Naive thymus-derived CD8-positive, alpha-beta T cell (primary cell): ENCODE measurements at regions not wholly inside any gene's neighbourhood (a gene's known extent, or its start where the extent isn't known, plus 50 kb on each side); places are given as distances from the start of the nearest gene placed in this dataset.

ENCODE experiments used
- ATAC-seq, 2 donors: fragments of 150-1000 bp; cut with Tn5 transposase in 1 of 2; sonication (Bioruptor Pico), chemical (Tn5 transposase) in 1 of 2; 1 replicate in 1 of 2; 2 replicates in 1 of 2; pipeline ENCODE4 v1.10.0; 2021; ENCODE audit warnings: mild to moderate bottlenecking in 2 of 2, moderate library complexity in 2 of 2
- POLR2A ChIA-PET: fragments of 350-600 bp; sonication (Branson Sonifier 250); formaldehyde crosslinking; loops from one replicate; lab custom pipeline; 2021; ENCODE audit warnings: antibody characterized with exemption; lab: Charles Lee
- DNase-seq, 10 donors: peaks; one replicate each; pipeline versions ENCODE4 v3.0.0 to v3.0.0-alpha.2; 2020 to 2022
- H3K27ac Mint-ChIP-seq, 10 donors: one replicate each; pipeline ENCODE4 v1.8.0; 2020 to 2022; ENCODE audit warnings: mild to moderate bottlenecking in 10 of 10, mixed read lengths in 10 of 10, moderate library complexity in 4 of 10, inconsistent platforms in 1 of 10
- H3K27me3 Mint-ChIP-seq, 5 donors: one replicate each; pipeline ENCODE4 v1.8.0; 2021 to 2022; ENCODE audit warnings: mixed read lengths in 5 of 5
- H3K36me3 Mint-ChIP-seq, 3 donors: one replicate each; pipeline ENCODE4 v1.8.0; 2020 to 2022; ENCODE audit warnings: mixed read lengths in 3 of 3, mild to moderate bottlenecking in 2 of 3, inconsistent platforms in 1 of 3
- H3K4me1 Mint-ChIP-seq, 4 donors: one replicate each; pipeline ENCODE4 v1.8.0; 2021 to 2022; ENCODE audit warnings: mixed read lengths in 4 of 4
- H3K4me3 Mint-ChIP-seq, 10 donors: one replicate each; pipeline ENCODE4 v1.8.0; 2020 to 2022; ENCODE audit warnings: mild to moderate bottlenecking in 10 of 10, mixed read lengths in 10 of 10, moderate library complexity in 6 of 10, inconsistent platforms in 1 of 10
- H3K9me3 Mint-ChIP-seq, 9 donors: one replicate each; pipeline ENCODE4 v1.8.0; 2020 to 2022; ENCODE audit warnings: mixed read lengths in 9 of 9, mild to moderate bottlenecking in 3 of 9, inconsistent platforms in 1 of 9, moderate library complexity in 1 of 9

DNA sequence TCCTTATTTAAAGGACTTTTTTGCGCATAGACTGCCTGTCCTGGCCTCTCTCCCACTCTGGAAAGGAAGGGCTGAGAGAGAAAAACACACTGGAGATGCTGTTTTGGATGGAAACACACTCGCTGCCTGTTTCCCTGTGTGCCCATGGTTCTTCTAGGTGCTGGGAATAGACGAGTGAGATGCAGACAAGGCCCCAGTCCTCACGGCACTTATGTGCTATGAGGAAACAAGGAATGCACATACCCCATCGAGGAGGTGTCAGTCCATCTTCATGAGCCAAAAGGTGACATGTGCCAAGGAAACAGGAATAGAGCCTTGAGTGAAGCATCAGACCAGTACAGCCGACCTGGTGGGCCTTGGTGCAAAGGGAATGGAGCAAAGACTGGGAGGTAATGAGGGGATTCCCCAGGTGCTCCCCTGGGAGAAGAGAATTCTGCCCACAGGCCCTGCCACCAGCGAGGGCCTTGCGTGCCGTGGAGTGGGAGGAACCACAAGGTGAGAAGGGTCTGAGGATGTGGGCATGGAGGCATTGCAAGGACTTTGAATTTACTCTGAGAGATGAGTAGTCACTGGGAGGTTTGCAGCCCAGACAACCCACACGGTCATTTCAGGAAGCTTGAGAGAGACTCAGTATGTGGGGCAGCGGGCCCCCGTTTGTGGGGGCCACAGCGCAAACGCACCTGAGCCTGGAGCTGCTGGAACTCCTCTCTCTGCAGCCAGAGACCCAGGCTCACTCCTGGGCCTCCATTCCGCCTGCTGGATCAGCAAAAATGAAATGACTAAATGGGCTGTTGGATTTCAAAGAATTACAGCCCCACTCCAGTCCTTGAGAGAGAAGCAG lies 197.5 kb upstream of the COPS8 start:
- H3K27ac Mint-ChIP-seq: no peak overlapping the region
- no peak overlapping the region for H3K4me3 Mint-ChIP-seq
- no peaks in the 10 kb centered on the region for H3K9me3 Mint-ChIP-seq
- POLR2A ChIA-PET: no interaction called here
- DNase-seq (no peak), ATAC-seq (no peak)
- H3K36me3 Mint-ChIP-seq: no peaks in the 10 kb centered on the region
- H3K27me3 Mint-ChIP-seq: peaks cover 0 to 15% (median 7%) of the 10 kb centered on the region in 5 donors
- peaks cover 0 to 3% (median under 1%) of the 10 kb centered on the region in 4 donors for H3K4me1 Mint-ChIP-seq

DNA sequence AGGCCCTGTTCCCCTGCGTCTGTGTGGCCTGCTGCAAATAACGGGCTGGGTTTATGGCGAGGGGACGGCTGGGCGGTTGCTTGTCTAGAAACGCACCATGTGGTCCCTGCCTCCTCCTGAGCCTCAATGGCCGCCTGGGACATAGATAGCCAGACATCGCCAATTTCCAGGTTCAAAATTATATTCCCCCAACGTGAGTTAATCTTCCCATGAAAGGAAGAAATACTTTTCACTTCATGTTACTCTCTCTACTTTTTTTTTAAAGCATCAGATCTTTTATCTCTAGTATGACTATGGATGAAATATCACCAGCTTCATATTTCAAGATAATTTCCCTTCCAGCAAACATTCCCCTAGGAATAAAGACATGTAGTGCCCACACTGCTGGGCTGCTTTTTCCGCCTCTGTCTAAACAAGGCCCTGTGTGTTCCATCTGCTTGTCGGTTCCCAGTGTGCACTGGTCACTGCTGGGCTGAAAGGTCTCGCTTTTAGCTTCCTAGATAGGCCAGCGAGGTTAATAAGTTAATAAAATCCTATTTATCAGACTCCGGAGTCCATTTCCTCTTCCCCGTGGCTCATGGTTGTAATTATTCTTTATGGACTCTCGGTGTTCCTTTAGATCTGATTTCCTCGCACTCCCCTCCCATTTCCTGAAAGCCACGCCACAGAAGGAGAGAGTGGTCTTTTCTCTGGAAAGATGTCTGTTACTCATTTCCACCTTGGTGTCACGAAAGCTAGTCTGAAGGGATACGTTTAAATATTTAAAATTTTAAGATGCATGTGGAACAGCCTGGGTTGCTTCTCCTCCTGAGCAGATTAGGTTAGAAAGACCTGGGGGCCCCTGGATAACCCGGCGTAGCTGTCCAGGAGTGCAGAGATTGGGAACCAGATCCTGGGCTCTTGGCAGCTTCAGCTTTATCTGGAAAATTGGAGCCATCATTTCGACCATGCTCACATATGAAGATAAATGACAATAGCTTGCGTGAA lies 196.6 kb upstream of the COPS8 start:
- ATAC-seq (no peak), DNase-seq (no peak)
- peaks cover 0 to 3% (median under 1%) of the 10 kb centered on the region in 4 donors for H3K4me1 Mint-ChIP-seq
- no peaks in the 10 kb centered on the region for H3K9me3 Mint-ChIP-seq
- no peak overlapping the region for H3K27ac Mint-ChIP-seq
- no peaks in the 10 kb centered on the region for H3K36me3 Mint-ChIP-seq
- POLR2A ChIA-PET: no interaction called here
- H3K4me3 Mint-ChIP-seq: no peak overlapping the region
- peaks cover 0 to 15% (median 7%) of the 10 kb centered on the region in 5 donors for H3K27me3 Mint-ChIP-seq

GRCh38 chr2:236889791-236890704 lies 195.6 kb upstream of the COPS8 start:
- POLR2A ChIA-PET: no interaction called here
- no peaks in the 10 kb centered on the region for H3K9me3 Mint-ChIP-seq
- H3K36me3 Mint-ChIP-seq: no peaks in the 10 kb centered on the region
- H3K4me1 Mint-ChIP-seq: peaks cover 0 to 3% (median under 1%) of the 10 kb centered on the region in 4 donors
- ATAC-seq: no peak
- no peak for DNase-seq
- H3K27ac Mint-ChIP-seq: no peak overlapping the region
- H3K4me3 Mint-ChIP-seq: no peak overlapping the region
- H3K27me3 Mint-ChIP-seq: peaks cover 0 to 10% (median 7%) of the 10 kb centered on the region in 5 donors

- DNase-seq (no peak), ATAC-seq (no peak)
- H3K4me3 Mint-ChIP-seq: no peak overlapping the region
These were observed 193.0 kb upstream of the COPS8 start for GRCh38 chr2:236892721-236893120.

DNA sequence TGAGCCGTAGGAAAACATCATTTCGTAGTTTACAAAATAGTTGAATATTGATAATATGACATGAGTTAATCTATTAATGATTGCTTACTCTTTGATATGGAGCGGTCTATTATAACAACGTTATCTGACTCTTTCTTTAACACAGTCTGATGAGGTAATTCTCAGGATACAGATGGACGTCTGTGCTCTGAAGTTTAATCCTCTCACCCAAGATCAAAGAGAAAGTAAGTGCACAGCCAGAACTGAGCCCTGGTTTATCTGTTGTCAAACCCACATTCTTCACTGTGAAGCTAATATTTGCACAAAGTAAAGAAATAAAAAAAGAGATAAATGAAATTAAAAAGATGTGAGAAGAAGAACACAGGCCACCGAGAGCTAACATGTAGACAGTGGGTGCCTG lies 190.9 kb upstream of the COPS8 start:
- Mint-ChIP-seq H3K36me3 (no peaks in the 10 kb centered on the region), H3K9me3 (no peaks in the 10 kb centered on the region), H3K27ac (no peak overlapping the region), H3K27me3 (peaks cover 0 to 17% (median 5%) of the 10 kb centered on the region in 5 donors), H3K4me1 (peaks cover 0 to 3% (median 0%) of the 10 kb centered on the region in 4 donors), H3K4me3 (no peak overlapping the region)
- no peak for ATAC-seq
- POLR2A ChIA-PET: no interaction called here
- no peak for DNase-seq

More at GRCh38 chr2:236892721-236893120, 193.0 kb upstream of the COPS8 start:
- POLR2A ChIA-PET: no interaction called here
- H3K27ac Mint-ChIP-seq: no peak overlapping the region
- H3K36me3 Mint-ChIP-seq: no peaks in the 10 kb centered on the region
- peaks cover 1 to 17% (median 4%) of the 10 kb centered on the region in 5 donors for H3K27me3 Mint-ChIP-seq
- H3K4me1 Mint-ChIP-seq: peaks cover 0 to 3% (median 0%) of the 10 kb centered on the region in 4 donors
- H3K9me3 Mint-ChIP-seq: no peaks in the 10 kb centered on the region

DNA sequence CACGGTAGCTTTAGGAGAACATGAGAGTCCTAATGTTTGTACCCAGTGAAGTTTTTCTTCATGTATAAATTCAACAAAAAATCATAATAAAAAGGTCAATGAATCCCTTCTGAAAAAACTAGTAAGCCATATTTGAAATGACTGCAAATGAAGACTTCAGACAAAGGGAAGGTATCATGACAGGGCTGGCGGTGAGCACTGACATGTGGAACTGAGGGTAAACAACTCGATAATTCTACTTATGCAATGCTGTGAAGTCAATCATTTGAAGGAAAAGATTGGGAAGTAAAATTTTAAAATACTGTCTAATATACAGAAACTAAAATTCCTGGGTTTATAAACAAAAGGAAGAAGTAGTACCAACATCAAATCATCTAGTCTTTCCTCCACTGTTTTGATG lies 190.2 kb upstream of the COPS8 start:
- no peaks in the 10 kb centered on the region for H3K4me1 Mint-ChIP-seq

DNA sequence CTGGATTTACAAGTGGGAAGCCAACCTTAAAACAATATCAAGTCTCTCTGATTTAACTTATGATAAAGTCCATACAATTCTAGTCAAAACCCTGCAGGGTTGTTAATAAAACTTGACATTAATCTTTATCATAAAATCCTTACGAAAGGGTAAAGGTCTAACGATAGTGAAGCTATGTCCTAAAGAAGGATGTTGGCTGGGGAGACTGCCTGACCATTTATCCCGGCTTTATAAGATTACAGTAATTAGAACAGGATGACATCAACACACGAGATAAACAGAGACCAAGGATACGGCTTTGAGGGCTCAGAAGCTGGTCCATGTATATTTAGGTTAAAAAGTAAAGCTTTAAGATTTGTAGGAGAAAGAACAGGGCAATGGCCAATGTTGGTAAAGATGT lies 189.0 kb upstream of the COPS8 start:
- Mint-ChIP-seq H3K27ac (no peak overlapping the region), H3K4me3 (no peak overlapping the region), H3K9me3 (no peaks in the 10 kb centered on the region), H3K27me3 (peaks cover 0 to 35% (median 3%) of the 10 kb centered on the region in 5 donors), H3K4me1 (no peaks in the 10 kb centered on the region), H3K36me3 (no peaks in the 10 kb centered on the region)
- no peak for DNase-seq
- POLR2A ChIA-PET: no interaction called here
- no peak for ATAC-seq

More for the DNA sequence above, 190.2 kb upstream of the COPS8 start:
- Mint-ChIP-seq H3K36me3 (no peaks in the 10 kb centered on the region), H3K27ac (no peak overlapping the region), H3K9me3 (no peaks in the 10 kb centered on the region), H3K27me3 (peaks cover 0 to 23% (median 5%) of the 10 kb centered on the region in 5 donors), H3K4me3 (no peak overlapping the region)
- POLR2A ChIA-PET: no interaction called here
- ATAC-seq: no peak
- DNase-seq: no peak

- Mint-ChIP-seq H3K27ac (no peak overlapping the region), H3K4me1 (no peaks in the 10 kb centered on the region), H3K4me3 (no peak overlapping the region), H3K27me3 (peaks cover 9 to 39% (median 10%) of the 10 kb centered on the region in 5 donors), H3K9me3 (no peaks in the 10 kb centered on the region), H3K36me3 (no peaks in the 10 kb centered on the region)
- no peak for ATAC-seq
- DNase-seq: no peak
- POLR2A ChIA-PET: no interaction called here
These were observed 186.5 kb upstream of the COPS8 start for GRCh38 chr2:236899146-236899545.

- POLR2A ChIA-PET: no interaction called here
- DNase-seq: no peak
- Mint-ChIP-seq H3K4me1 (no peaks in the 10 kb centered on the region), H3K27ac (no peak overlapping the region), H3K9me3 (no peaks in the 10 kb centered on the region), H3K36me3 (no peaks in the 10 kb centered on the region), H3K27me3 (peaks cover 15 to 47% (median 15%) of the 10 kb centered on the region in 5 donors), H3K4me3 (no peak overlapping the region)
- no peak for ATAC-seq
These were observed 185.6 kb upstream of the COPS8 start for GRCh38 chr2:236899950-236900640.

DNA sequence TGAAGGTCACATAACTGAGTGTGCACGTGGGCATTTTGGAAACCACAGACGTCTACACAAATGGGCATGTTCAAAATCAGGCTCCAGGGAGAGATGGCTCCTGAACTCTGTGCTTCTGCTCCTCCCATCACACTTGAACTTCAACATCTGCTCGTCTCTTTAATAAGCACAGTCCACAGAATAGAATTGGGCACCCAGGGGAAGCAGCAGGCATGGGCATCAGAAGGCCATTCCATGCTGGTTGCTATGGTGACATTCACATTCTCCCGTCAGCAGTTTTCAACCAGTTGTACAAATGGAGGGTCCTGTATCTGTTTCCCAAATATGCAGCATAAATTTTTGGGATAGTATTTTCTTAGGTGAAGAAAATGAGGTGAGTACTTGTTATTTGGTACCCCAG lies 183.7 kb upstream of the COPS8 start:
- no peaks in the 10 kb centered on the region for H3K9me3 Mint-ChIP-seq
- H3K36me3 Mint-ChIP-seq: no peaks in the 10 kb centered on the region
- DNase-seq (no peak), ATAC-seq (no peak)
- H3K27me3 Mint-ChIP-seq: peaks cover 14 to 41% (median 19%) of the 10 kb centered on the region in 5 donors
- H3K4me1 Mint-ChIP-seq: no peaks in the 10 kb centered on the region
- POLR2A ChIA-PET: no interaction called here
- no peak overlapping the region for H3K4me3 Mint-ChIP-seq
- H3K27ac Mint-ChIP-seq: no peak overlapping the region

- ATAC-seq: no peak
- H3K4me1 Mint-ChIP-seq: no peaks in the 10 kb centered on the region
- H3K4me3 Mint-ChIP-seq: no peak overlapping the region
- no peak overlapping the region for H3K27ac Mint-ChIP-seq
- POLR2A ChIA-PET: no interaction called here
- no peaks in the 10 kb centered on the region for H3K36me3 Mint-ChIP-seq
- H3K9me3 Mint-ChIP-seq: no peaks in the 10 kb centered on the region
- DNase-seq: no peak
- H3K27me3 Mint-ChIP-seq: peaks cover 14 to 43% (median 24%) of the 10 kb centered on the region in 5 donors
These were observed 181.7 kb upstream of the COPS8 start for GRCh38 chr2:236903978-236904377.
